NCI-H748 (cell line): ENCODE measurements at regions not wholly inside any gene's neighbourhood (a gene's known extent, or its start where the extent isn't known, plus 50 kb on each side); places are given as distances from the start of the nearest gene placed in this dataset.
A peak's percentile ranks its signal among the peaks of the same experiment; 100 is the strongest.

ENCODE experiments used
- DNase-seq: peaks from one replicate; lab custom pipeline; 2025; ENCODE audit not compliant: unreplicated experiment; lab: John Stamatoyannopoulos, UW

- DNase-seq, result no peak
Observed at GRCh38 chr1:217313096-217313495, 317.8 kb downstream of the GPATCH2 start.

- peak; percentile 20 for DNase-seq
Observed at GRCh38 chr1:217311766-217312165, 319.1 kb downstream of the GPATCH2 start.

GRCh38 chr1:217311269-217311668 lies 319.6 kb downstream of the GPATCH2 start:
- no peak for DNase-seq

DNA sequence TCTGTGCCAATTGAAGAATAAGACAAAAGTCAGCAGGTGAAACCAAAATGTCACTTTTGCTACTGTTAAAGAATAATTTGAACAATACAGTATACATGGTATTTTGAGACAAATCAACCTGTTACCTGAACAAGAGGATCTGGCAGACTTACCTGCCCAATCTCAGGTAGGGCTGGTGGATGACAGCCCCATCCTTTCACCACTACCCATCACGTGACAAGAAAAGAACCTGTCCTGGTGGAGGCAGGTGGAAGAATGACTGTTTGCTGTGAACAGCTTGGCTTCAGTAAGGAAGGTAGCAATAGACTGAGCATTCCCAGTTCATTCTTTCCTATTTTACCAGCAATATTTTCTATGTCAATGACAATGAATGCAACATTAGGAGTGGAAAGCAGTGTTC lies 349.6 kb downstream of the GPATCH2 start:
- DNase-seq, result no peak

DNA sequence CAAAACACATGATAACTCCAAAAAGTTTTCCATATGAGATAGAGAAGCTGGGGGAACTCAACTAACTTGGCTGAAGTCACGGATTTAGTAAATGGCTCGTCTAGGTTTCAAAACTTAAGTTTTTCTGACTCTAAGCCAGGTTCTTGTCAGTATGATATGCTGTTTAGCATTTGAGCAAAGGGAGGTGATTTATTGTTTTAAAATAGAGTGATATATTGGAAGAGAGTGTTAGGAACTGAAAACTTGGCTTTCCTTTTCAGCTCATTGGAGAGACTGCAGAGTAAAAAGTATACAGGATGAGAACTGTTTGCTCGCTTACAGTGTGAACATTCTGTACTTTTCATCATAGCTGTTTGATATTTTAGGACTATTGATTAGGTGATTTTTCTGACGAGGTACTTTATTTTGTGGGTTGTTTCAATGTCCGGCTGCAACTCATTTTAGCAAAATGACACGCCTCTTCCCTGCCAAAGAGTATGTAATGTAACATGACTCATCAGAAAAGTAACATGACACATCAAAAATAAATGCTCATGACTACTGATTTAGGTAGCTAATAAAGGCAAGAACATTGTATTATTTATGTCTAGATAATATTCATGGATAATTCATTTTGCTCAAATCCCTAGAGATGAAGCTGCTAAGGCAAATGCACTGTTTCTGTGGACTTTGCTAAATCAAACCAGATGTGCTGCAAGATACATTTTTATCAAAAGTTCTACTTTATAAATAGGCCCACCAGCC lies 355.1 kb downstream of the GPATCH2 start:
- DNase-seq, result no peak

GRCh38 chr1:217274927-217275654 lies 355.8 kb downstream of the GPATCH2 start:
- DNase-seq, result no peak

GRCh38 chr1:217274416-217274815 lies 356.5 kb downstream of the GPATCH2 start:
- no peak for DNase-seq

GRCh38 chr1:217273866-217274265 lies 357.0 kb downstream of the GPATCH2 start:
- DNase-seq, result no peak

DNA sequence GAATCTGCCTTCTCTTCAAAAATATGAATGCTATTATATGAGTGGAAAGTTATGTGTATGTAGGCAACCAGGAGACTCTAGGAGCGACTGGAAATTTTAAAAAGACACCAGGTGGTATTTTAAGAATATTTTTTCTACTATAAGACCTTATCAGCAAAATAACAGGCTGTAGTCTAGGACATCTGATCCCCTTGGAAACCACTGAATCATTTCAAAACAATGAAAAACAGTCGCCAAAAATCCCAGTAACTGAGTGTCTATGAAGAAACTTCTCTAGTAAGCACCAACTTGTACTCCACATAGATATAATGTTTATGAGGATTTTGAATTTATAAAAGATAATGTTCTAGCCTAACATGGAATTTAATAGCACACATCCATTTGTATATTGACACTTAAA lies 358.5 kb downstream of the GPATCH2 start:
- DNase-seq, result no peak

GRCh38 chr1:217270101-217270500 lies 360.8 kb downstream of the GPATCH2 start:
- no peak for DNase-seq

GRCh38 chr1:217268058-217268457 lies 362.8 kb downstream of the GPATCH2 start:
- DNase-seq, result no peak

- no peak for DNase-seq
Observed at GRCh38 chr1:217261636-217262035, 369.3 kb downstream of the GPATCH2 start.

DNA sequence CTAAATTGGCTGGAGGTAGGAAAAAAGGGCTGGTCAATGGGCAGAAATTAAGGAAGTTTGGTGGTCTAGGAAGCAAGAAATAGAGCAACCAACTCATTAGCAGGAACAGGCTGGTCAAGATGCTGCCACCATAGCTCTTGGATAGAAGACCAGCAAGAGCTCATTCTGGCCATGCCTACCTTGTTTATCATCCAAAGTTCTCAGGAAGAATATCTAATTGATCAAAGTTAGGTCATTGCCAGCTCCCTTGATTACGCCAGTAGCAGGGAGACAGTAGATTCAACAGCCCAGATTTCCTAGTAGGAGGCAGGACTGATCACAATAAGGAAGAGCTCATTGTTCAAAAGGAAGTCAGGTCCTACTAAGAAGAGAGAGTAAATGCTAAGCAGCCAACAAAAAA lies 370.2 kb downstream of the GPATCH2 start:
- no peak for DNase-seq

GRCh38 chr1:217253985-217254384 lies 376.9 kb downstream of the GPATCH2 start:
- no peak for DNase-seq

GRCh38 chr1:217253351-217253750 lies 377.5 kb downstream of the GPATCH2 start:
- no peak for DNase-seq

DNA sequence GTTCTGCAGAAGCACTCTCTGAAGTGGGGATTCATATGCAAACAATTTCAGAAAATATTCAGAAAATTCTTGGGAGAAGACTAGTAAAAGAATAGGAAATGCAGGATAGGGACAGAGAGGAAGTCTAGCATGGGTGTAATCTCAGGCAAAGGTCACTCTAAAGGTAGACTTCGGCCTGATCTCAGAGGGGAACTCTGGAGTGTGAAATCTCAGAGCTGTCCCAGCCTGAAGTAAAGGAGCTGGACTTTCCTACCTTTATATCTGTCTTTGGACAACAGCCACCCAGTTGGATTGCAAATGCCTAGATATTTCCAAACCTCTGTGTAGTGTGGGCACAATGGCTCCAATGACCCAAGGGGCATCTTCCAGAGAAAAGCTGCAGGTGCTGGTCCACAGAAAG lies 379.8 kb downstream of the GPATCH2 start:
- no peak for DNase-seq

- no peak for DNase-seq
Observed at GRCh38 chr1:217249857-217250256, 381.0 kb downstream of the GPATCH2 start.

DNA sequence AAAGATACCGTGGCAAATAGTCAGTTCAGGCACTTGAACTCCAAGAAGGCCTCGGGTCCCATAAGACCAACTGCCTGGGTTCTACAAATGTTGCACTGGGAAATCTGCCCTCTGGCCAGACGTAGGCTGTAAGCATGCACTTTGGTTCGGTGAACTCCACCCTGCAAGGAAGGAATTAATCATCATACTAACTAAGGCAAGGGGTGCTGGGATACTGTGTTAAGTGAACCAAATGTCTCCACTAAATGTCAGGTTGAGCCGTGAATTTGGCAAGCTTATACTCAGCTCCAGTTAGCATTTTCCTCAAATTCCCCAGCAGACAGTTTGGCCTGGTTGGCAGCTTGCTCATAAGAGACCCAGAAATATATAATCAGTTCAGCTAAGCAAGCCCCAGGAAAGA lies 385.9 kb downstream of the GPATCH2 start:
- no peak for DNase-seq

DNA sequence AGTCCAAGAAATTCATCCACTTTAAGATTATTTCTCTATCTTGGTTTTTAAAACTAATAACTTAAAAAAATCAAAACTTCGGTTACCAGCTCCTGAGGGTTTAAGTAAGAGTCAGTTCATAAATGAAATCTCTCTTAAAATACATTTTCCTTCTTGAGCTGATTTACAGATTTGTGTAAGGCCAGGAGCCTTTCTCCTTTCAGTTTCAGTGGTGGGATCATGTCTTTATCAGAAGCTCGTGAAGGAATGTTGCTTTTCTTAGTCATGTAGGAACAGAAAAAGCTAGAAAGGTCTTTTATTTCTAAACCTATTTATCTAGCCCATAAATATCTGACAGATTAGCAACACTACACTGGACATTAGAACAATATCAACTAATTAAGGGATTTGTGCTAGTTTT lies 390.2 kb downstream of the GPATCH2 start:
- no peak for DNase-seq

DNA sequence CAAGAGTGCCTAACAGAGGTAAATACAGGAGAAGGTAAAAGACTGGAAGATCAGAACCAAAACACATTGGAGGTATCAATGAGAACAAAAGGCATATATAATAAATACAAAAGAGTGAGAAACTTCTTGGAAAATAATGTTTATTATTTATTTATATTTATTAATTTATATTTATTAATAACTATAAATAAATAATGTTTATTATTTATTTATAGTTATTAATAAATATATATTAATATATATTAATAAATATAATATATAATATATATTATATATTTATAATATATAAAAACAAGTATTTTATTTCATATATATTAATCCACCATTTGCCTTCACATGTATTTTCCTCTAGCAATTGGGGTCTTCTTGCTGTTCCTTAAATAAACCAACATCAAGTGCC lies 391.9 kb downstream of the GPATCH2 start:
- no peak for DNase-seq

DNA sequence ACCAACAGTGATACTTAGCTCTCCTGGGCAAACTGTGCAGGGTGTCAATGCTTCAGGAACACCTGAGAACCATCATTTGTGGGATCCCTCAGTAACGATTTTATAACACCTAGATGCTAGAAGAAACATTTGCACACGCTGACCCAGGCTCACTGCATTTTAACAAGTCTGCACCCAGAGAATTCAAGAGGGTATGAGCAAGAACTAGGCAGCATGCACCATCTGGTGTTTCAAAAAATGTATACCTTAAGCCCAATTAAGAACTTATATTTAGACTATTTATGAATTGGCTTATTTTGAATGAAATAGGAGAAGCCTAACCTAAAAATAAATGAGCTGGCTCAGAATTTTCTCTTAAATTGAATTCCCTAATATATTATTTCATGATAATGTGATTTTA lies 400.5 kb downstream of the GPATCH2 start:
- no peak for DNase-seq

DNA sequence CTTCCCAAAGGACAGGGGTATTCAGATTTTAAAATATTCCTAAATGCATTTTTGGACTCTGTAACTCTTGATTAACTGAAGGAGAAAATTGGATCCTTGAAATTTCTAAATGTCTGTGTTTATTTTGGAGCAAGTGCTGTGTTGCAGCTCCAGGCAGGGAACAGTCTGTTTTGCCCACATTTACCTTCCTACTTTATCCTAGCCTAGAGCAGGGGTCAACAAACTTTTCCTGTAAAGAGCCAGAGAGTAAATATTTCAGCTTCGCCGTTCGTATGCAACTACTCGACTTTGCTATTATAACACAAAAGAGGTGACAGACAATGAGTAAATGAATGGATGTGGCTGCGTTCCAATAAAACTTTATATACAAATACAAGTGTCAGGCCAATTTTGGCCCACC lies 402.2 kb downstream of the GPATCH2 start:
- DNase-seq, result no peak

- no peak for DNase-seq
Observed at GRCh38 chr1:217224201-217224600, 406.7 kb downstream of the GPATCH2 start.
